Activated naive CD4-positive, alpha-beta T cell treated with anti-CD3 and anti-CD28 coated beads, Interleukin-2, amount 50 U/mL, for 72 hours (primary cell): ENCODE measurements at regions not wholly inside any gene's neighbourhood (a gene's known extent, or its start where the extent isn't known, plus 50 kb on each side); places are given as distances from the start of the nearest gene placed in this dataset.

Experiments used
- ATAC-seq, 2 donors: fragments of 150-1000 bp; cut with Tn5 transposase; 2 replicates each; pipeline ENCODE4 v1.10.0; 2021; ENCODE audit warnings: mild to moderate bottlenecking in 2 of 2, moderate library complexity in 2 of 2
- DNase-seq, 2 donors: peaks; one replicate each; pipeline ENCODE4 v3.0.0; 2021 to 2022; ENCODE audit warnings: low spot score in 2 of 2
- H3K27ac Mint-ChIP-seq, 2 donors: one replicate each; pipeline ENCODE4 v1.8.0; 2022; ENCODE audit warnings: mild to moderate bottlenecking in 2 of 2, mixed read lengths in 2 of 2
- H3K36me3 Mint-ChIP-seq, 2 donors: one replicate each; pipeline ENCODE4 v1.8.0; 2022; ENCODE audit warnings: mixed read lengths in 2 of 2
- H3K9me3 Mint-ChIP-seq, 2 donors: one replicate each; pipeline ENCODE4 v1.8.0; 2022; ENCODE audit warnings: mixed read lengths in 2 of 2

- no peaks in the 10 kb centered on the region for H3K36me3 Mint-ChIP-seq
- no peak overlapping the region for H3K27ac Mint-ChIP-seq
- DNase-seq (no peak), ATAC-seq (no peak)
- peaks cover 0 to 4% of the 10 kb centered on the region in 2 donors for H3K9me3 Mint-ChIP-seq
Observed at GRCh38 chr5:33336891-33337636, 103.7 kb upstream of the TARS1 start.

DNA sequence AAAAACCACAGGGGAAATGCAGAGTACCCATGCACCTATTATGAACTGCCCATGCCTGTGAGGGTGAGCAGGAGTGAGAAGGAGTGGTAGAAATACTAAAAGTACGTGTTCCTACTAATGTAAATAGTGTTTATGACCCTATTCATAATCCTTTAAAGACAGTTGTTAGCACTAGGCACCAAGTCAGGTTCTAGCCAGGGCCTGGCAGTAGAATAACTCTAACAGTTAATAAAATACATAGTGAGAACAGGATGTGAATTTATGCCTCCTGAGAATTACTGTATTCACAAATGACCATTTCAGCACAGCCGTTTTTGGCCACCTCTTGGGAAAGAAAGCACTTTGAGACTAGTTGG is 103.2 kb upstream of the TARS1 start:
- Mint-ChIP-seq H3K36me3 (no peaks in the 10 kb centered on the region), H3K27ac (no peak overlapping the region), H3K9me3 (peaks cover 0 to 4% of the 10 kb centered on the region in 2 donors)
- no peak for DNase-seq
- ATAC-seq: no peak

DNA sequence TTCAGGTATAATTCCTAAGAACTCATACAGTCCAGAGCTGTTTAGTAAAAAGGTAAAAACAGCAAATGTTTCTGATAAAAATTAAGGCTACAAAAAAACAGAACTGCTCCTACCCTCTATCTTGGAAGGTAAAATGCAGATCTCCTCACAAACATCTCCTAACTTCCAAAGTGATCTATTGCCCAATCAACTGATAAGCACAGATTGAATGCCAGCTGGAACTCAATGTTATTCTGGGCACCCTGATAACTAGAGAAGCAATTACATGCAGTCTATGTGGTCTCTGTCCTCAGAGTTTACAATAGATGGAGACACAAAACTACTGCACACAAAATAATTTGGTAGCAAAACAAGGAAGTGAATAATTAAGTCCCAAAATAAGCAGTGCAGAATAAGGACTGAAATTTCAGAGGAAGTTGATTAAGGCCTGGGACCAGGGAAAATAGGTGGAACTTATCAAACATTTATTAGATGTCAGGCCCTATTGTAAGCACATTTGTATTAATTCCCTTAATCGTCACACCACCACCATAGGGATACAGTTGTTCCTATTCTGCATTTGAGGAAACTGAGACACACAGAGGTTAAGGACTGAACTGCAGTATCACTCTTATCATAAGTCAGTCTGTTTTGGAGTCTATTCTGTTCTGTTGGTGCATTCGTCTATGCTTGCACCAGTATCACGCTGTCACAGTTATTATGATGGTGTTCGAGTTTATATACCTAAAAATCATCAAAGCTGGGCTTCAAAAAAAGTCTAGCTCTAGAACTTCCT is 102.2 kb upstream of the TARS1 start:
- peaks cover 0 to 4% of the 10 kb centered on the region in 2 donors for H3K9me3 Mint-ChIP-seq
- H3K36me3 Mint-ChIP-seq: no peaks in the 10 kb centered on the region
- ATAC-seq: no peak
- H3K27ac Mint-ChIP-seq: no peak overlapping the region
- DNase-seq: no peak

DNA sequence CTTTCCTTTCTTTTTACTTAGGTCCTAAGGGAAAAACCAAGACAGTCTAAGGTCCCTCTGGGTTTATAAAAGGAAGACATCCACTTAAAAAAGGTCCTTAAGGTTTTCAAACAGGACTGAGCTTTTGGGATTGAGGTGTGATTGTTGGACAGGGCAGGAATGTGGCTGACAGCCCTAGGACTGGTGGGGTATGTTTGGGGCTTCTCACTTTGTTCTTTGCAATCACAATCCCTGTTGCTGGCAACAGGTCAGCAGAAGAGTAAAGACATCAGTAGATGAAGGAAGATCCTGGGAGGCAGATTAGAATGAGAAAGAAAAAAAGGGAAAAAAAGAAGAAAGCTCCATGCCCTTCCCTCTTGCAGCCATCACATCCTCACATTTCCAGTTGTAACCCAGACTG is 101.4 kb upstream of the TARS1 start:
- H3K27ac Mint-ChIP-seq: no peak overlapping the region
- peaks cover 0 to 4% of the 10 kb centered on the region in 2 donors for H3K9me3 Mint-ChIP-seq
- ATAC-seq: no peak
- H3K36me3 Mint-ChIP-seq: no peaks in the 10 kb centered on the region
- no peak for DNase-seq

DNA sequence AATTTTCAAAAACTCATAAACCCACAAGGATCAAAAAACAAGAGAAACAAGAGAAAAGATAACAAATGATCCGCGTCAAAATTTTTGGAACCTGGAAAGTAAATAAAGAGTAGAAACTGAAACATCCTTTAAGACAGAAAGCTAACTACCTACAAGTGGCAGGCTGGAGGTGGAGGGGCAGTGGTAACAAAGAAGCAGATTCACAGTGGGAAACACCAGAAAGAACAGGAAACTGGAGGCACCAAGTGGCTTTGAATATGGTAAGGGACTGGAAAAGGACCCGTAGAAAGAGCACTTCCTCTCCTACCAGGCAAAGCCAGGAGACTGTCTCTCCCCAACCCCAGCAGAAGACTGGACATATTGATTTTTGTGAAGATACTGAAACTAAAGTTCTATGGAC is 100.6 kb upstream of the TARS1 start:
- Mint-ChIP-seq H3K9me3 (peaks cover 0 to 4% of the 10 kb centered on the region in 2 donors), H3K27ac (no peak overlapping the region), H3K36me3 (no peaks in the 10 kb centered on the region)
- DNase-seq (no peak), ATAC-seq (no peak)

DNA sequence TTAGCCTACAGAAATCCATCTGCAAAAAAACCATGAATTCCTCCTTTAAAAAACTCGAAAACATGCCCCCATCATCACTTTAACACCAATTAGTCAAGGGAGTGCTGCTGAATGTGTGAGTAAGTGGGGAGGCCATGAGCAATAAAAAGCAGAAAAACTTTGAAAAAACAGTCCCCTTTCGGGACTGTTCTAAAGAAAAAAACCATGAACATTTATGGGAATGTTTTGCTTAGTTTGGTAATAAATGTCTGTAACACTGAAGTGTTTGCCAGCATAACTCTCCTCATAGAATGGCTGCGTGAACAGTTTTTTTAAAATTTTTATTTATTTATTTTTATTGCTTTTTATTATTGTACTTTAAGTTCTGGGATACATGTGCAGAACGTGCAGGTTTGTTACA is 99.4 kb upstream of the TARS1 start:
- no peak for ATAC-seq
- Mint-ChIP-seq H3K27ac (no peak overlapping the region), H3K9me3 (peaks cover 0 to 7% of the 10 kb centered on the region in 2 donors), H3K36me3 (no peaks in the 10 kb centered on the region)
- no peak for DNase-seq

GRCh38 chr5:33343676-33344327 is 97.0 kb upstream of the TARS1 start:
- ATAC-seq (no peak), DNase-seq (no peak)
- Mint-ChIP-seq H3K9me3 (peaks cover 0 to 7% of the 10 kb centered on the region in 2 donors), H3K36me3 (no peaks in the 10 kb centered on the region), H3K27ac (no peak overlapping the region)

DNA sequence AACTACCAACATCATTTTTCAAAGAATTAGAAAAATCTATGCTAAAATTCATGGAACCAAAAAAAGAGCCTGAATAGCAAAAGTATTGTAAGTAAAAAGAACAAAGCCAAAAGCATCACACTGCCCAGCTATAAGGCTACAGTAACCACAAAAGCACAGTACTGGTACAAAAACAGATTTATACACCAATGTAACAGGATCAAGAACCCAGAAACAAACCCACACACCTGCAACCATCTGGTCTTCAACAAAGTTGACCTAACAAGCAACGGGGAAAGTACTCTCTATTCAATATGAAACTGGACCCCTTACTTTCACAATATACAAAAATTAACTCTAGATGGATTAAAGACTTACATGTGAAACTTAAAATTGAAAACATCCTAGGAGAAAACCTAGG is 94.2 kb upstream of the TARS1 start:
- no peak for ATAC-seq
- Mint-ChIP-seq H3K36me3 (peaks cover 0 to 5% of the 10 kb centered on the region in 2 donors), H3K9me3 (peaks cover 7 to 16% of the 10 kb centered on the region in 2 donors), H3K27ac (no peak overlapping the region)
- DNase-seq: no peak

GRCh38 chr5:33361781-33362180 is 79.0 kb upstream of the TARS1 start:
- Mint-ChIP-seq H3K9me3 (peaks cover 4 to 6% of the 10 kb centered on the region in 2 donors), H3K36me3 (no peaks in the 10 kb centered on the region), H3K27ac (no peak overlapping the region)
- ATAC-seq (no peak), DNase-seq (no peak)

GRCh38 chr5:33362915-33363314 is 77.8 kb upstream of the TARS1 start:
- no peaks in the 10 kb centered on the region for H3K36me3 Mint-ChIP-seq
- DNase-seq (no peak), ATAC-seq (no peak)
- no peak overlapping the region for H3K27ac Mint-ChIP-seq
- peaks cover 4 to 6% of the 10 kb centered on the region in 2 donors for H3K9me3 Mint-ChIP-seq

GRCh38 chr5:33363537-33363936 is 77.2 kb upstream of the TARS1 start:
- H3K9me3 Mint-ChIP-seq: peaks cover 4% of the 10 kb centered on the region in 2 donors
- no peak for DNase-seq
- no peak overlapping the region for H3K27ac Mint-ChIP-seq

GRCh38 chr5:33364406-33364805 is 76.4 kb upstream of the TARS1 start:
- no peak for ATAC-seq
- Mint-ChIP-seq H3K9me3 (peaks cover 0 to 4% of the 10 kb centered on the region in 2 donors), H3K36me3 (no peaks in the 10 kb centered on the region), H3K27ac (no peak overlapping the region)
- no peak for DNase-seq

More at GRCh38 chr5:33363537-33363936, 77.2 kb upstream of the TARS1 start:
- ATAC-seq: no peak
- H3K36me3 Mint-ChIP-seq: no peaks in the 10 kb centered on the region

GRCh38 chr5:33367416-33367815 is 73.3 kb upstream of the TARS1 start:
- no peaks in the 10 kb centered on the region for H3K36me3 Mint-ChIP-seq
- DNase-seq (no peak), ATAC-seq (no peak)
- peaks cover 0 to 4% of the 10 kb centered on the region in 2 donors for H3K9me3 Mint-ChIP-seq
- H3K27ac Mint-ChIP-seq: no peak overlapping the region

- Mint-ChIP-seq H3K27ac (no peak overlapping the region), H3K36me3 (no peaks in the 10 kb centered on the region)
- ATAC-seq: no peak
Observed at GRCh38 chr5:33369485-33370465, 71.0 kb upstream of the TARS1 start.

GRCh38 chr5:33370466-33370859 is 70.3 kb upstream of the TARS1 start:
- no peak for DNase-seq
- no peak overlapping the region for H3K27ac Mint-ChIP-seq
- peaks cover 0 to 4% of the 10 kb centered on the region in 2 donors for H3K9me3 Mint-ChIP-seq
- no peaks in the 10 kb centered on the region for H3K36me3 Mint-ChIP-seq
- no peak for ATAC-seq

More at GRCh38 chr5:33369485-33370465, 71.0 kb upstream of the TARS1 start:
- H3K9me3 Mint-ChIP-seq: peaks cover 0 to 4% of the 10 kb centered on the region in 2 donors
- DNase-seq: no peak

GRCh38 chr5:33371660-33372059 is 69.1 kb upstream of the TARS1 start:
- no peak overlapping the region for H3K27ac Mint-ChIP-seq
- no peak for ATAC-seq
- H3K9me3 Mint-ChIP-seq: peaks cover 0 to 4% of the 10 kb centered on the region in 2 donors
- H3K36me3 Mint-ChIP-seq: no peaks in the 10 kb centered on the region
- no peak for DNase-seq
